ENCODE measurements at regions not wholly inside any gene's neighbourhood (a gene's known extent, or its start where the extent isn't known, plus 50 kb on each side); places are given as distances from the start of the nearest gene placed in this dataset.
A peak's percentile ranks its signal among the peaks of the same experiment; 100 is the strongest.

DNA sequence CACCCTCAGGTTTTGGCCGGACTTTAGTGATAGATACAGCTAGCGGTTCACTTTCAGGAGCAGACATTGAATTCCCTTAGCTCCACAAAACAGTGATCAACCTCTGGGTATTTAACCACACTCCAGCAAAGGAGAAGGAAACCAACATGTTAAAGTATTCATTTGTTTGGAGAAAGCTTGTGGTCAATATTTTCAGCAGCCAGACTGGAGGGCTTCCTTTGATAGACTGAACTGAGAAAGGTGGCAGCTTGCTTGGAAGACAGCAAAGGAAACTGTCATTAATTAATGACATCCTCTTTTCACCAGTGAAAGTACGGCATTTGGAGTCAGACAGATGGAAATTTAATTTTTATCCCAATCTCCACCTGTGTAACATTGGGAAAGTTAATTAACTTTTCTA is 289.1 kb upstream of the CLNK start:
- no peak for DNase-seq

DNA sequence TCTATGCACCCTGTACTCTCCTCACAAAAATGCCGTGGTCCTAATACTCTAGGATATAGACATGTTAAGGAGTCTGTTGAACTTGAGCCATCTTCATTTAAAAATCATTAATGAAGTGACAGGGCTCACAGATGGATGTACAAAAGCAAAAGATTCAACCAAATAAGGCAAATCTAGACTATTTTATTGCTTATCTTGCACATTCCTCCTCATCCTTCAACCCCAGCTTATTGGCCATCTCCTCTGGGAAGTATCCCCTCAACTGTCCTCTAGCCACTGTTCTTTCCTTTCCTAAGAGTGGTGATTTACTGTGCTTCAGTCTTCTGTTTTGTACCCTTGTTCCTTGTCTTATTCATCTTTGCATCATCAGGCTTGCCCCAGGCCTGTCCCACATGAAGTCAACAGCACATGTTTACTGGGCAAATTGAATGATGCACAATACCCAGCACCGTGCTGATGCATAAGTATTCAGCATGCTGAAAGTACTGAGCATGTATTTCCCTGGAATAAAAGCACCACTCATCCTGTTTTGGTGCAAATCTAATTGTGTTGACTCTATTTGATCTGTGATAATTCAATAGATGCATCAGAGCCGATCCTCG is 287.3 kb upstream of the CLNK start:
- DNase-seq, result no peak

DNA sequence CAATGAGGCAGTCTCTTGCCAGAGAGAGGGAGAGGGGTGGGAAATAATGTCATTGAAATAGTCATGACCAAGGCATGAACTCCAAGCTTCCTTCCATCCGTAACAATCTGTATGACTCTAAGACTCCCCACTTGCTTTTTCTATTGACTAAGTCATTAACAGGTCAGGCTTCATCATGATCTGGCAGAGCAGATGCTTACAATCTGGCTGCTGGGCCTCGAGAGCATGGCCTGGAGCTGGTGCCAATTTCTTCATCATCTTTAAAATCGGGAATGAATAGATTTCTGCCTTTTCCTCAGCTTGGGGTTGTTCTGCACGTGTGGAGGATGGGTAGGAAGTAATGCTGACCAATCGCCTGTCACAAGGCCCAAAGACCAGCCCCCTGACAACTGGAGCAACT is 280.6 kb upstream of the CLNK start:
- DNase-seq, result no peak

DNA sequence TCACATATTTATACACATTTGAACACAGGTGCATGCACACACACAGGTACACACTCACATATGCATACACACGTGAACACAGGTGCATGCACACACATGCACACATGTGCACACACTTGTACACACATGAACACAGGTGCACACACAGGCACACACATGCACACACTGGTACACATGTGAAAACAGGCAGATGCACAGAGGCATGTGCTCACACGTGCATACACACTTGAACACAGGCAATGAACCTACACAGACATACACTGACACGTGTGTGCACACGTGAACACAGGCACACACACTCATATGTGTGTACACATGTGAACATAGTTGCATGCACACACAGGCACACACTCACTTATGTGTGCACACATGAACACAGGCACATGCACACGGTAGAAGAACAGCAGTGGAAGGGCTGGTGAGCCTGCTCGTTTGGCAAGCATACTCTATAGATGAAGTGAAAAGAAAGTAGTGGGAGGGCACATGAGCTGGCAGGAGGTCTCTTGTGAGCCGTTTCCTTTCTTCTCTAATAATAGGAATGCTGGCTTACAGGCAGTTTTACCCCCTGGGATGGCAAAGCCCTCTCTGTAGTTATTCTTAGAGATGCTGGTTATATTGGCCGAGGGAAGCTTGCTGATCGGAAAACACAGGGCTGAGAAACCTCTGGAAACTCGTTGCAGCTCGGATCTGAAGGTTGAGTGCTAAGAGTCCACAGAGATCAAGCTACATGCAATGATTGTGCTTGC is 279.6 kb upstream of the CLNK start:
- DNase-seq, result no peak

DNA sequence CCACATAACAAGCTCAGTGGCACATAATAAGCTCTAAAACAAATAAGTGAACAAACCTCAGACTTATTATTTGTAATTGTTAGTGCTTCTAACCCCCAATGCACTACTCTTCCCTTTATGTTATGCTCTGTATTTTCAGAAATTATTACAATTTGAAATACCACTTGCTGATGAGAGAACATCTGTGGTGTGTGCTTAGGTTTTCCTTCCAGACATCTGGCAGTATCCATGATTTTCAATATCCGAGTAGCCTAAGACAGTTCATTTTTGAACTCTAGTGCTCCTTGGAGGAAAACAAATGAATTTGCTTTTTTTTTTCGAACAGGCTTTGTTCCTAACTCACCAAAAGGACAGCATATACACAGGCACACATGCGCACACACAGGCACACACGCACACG is 278.7 kb upstream of the CLNK start:
- DNase-seq, result no peak

DNA sequence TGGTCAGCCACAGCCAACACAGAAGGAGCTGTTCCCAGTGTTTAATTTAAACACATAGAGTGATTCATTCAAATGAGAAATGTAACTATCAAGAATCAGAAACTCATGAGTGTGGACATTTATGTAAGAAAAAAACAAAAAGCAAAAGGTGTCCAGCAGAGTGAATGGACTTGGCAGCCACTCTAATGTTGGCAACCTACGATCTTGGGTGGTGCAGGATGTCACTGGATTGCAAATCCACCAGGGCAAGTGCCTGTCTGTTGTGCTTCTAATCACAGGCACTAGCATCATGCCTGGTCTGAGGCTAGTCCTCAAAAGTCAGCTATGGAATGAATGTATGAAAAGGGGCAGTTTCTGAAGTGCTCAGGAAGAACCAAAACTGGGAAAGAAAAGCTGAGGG is 277.7 kb upstream of the CLNK start:
- DNase-seq, result no peak

DNA sequence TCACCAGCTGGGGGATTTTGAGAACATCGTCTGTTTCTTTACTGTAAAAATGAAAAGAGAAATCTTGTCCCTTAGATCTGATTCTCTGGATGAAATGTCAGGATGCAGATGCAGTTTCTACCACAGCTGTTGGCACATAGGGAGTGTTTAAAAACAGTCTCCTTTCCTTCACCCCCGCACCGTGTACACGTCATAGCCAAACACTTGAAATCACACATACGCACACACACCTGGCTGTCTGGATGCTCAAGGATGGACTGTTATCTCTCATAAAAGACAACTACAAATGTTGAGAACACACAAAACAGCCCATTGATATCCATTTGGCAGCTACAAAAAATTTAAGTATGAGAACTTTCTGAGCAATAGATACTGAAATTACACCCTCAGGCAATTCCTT is 275.8 kb upstream of the CLNK start:
- peak; percentile 45 for DNase-seq

DNA sequence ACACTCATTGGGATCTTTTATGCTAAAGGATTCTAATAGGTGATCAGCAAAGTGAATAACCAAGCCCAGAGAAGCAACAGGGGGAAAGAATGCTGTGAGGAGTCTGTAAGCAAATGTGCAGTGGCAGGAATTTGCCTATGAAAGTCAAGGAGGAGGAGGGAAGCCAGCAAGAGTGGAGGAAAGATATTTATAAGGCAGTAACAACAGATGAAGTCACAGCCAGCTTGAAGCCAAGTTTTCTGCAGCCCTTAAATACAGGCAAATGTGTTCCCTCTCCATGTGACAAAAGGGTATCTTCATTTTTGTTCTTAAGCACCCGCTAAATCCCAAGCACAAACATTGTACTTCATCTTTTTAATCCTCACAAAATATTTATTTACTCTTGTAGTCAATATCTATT is 275.0 kb upstream of the CLNK start:
- no peak for DNase-seq

DNA sequence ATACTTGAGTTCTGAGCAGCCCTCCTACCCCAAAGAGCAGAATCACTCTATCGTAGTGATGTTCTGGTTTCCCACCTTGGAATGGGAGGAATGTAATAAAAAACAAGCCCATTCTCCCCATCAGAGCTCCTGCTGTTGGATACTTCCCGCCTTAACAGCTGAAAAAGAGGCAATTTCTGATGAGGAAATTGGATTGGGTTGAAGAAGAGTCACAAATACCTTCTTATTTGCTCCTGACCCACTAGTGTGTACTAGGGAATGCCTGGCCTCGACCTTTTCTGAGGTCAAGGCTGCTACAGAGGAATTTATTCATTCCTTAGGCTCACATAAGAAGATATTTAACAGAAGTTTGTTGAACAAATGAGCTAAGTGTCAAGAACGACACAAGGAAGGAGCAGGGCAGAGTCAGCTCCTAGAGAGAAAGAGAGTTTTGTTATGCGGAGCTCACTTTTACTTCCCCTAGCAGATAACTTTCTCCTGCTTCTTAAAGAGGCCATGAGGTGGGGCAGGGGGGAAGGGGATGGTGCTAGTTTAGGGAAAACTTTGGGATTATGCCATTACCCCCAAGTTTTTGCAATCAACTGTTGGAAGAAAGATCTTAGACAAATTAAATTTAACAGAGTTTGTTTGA is 273.8 kb upstream of the CLNK start:
- DNase-seq, result no peak

DNA sequence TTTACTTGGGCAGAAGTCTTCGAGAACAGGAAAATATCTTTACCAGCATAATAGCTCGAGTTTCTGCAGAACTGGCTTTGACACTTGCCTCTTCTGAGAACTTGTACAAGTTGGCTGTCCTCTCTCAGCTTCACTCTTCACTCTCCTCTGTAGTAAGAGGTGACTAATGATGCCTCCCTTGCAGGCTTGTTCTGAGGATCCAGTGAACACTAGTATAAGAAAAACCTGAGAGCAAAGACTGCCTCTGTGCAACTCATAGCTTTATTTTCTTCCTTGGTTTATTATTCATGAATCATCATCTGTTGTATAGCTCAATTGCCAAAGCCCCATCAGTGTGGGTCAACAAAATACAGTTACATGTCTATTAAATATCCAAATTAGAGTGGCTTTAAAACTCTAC is 266.7 kb upstream of the CLNK start:
- DNase-seq, result no peak

DNA sequence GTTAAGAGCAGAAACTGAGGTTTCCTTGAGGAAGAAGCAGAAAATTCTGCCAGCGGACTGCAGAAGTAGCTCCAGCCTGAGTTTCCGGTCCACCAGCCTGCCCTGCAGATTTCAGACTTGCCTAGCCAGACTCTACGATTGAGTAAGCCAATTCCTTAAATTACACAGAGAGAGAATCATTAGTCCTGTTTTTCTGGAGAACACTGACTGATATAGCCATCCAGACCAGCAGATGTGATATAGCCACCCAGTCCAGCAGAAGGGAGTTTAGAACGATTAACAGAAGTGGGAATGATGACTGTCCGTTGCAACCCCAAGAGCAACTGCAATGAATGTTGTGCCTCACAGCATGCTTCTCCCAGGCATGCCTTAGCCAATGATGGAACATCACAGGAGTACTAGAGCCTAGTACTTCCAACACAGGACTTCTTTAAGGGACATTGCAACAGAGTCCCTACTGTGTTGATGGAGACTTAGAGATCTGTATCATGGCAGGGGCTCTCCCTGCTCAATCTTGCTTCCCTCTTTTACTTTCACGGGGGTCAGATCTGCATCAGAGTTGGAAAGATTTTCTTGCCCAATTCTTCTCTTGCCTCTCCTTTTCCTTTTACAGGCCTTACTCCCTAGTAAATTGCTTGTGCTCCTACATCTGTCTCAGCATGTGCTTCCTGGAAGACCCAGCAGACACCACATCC is 264.6 kb upstream of the CLNK start:
- no peak for DNase-seq

DNA sequence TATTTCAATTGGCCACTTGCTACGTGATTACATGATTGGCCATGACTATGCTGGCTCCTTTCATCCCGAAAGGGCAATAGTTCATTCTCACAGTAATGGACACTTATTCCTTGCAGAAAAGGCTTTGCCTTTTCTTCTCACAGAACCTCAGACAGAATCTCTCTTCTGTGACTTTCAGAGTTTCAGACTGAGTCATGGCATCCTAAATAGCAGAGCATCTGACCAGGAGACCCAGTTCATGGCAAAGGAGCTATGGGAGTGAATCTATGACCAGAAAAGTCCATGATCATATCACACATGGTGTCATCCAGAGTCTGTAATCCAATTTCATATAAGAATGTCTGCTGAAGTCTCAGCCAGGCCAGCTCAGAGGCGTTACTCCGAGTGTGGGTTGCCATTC is 263.3 kb upstream of the CLNK start:
- no peak for DNase-seq

DNA sequence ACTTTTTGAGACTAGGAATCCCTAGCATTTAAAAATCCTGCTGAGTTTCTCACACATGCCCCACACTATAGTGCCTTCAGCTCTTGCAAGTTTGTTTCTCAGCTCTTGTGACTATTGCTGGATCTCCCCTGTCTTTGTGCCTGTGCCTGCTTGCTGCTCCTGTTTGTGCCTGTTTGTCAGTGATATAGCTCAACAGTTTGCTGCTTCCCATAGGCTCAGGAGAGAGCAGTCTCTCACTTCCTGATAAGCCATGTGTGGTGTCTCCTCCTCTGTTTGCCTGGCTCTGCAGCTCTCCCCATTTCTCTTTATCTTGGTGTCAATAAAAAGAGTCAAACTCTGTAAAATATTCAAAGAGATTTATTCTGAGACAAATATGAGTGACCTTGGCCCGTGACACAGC is 259.8 kb upstream of the CLNK start:
- DNase-seq, result no peak

DNA sequence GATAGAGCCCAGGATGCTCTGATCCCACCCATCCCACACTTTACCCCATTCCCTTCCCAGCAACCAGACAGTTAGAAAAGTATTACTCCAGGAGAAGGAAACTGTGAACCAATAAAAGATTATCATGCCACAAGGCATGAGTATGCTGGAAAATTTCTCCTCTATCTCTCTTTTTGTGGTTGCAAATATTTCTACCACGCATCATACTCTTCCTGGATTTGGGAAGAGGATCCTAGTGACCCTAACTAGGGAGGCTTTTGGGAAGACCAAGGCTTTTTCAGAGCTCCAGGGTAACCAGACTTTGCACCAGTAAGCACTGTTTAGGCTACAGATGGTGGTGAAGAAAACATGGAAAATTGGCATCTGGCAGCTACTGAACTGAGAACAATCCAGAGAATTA is 257.6 kb upstream of the CLNK start:
- no peak for DNase-seq

DNA sequence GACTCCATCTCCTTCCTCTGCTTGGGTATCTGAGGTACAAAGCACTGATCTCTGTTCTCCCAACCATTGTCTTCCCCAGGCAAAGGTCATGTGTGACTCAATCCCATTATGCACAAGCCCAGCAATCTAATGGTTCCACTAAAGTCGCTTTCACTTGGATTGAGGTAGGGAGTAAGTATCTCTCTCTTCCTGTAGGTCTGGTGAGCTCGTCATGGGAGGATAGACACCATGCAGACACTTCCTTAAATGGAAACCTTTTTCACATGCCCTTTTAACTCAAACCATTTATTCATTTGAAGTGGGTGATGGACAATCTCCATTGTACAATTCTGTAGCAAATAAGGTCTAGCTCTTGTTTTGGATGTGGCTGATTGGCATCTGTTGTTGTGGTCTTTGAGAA is 245.2 kb upstream of the CLNK start:
- DNase-seq, result no peak

DNA sequence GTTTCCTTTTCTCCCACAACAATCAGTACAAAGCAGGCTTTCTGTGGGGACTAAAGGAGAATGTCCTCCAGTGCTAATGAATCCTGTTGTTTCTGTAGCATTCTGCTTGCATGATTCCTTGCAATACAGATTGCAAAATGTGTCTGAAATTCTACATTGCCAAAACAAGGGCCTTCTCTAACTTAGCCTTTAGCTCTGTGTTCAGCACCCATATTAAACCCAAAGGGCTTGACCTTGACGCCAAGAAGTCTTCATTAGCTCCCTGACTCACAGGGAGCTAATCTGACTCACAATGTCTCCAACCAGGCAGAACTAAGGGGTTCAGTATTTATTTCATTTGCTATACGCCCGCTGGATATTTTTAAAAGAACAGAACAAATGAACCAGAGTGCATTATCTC is 241.4 kb upstream of the CLNK start:
- DNase-seq, result no peak

DNA sequence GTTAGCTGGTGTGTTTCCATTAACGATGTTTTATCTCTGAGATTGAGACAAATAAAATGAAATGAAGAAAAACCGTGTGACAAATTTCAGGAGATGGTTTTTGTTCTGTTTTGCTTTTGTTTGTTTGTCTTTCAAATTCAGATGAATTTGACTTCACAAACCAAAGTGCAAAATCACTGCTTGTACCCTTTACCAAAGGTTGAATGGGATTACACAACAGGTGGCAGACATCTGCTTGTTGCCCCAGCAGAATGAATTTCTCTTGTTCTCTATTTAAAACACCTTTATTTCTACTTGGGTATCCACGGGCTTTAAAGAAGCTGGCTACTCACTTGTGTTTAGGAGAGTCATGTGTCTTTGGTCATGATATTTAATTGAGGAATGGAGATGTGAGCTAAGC is 239.7 kb upstream of the CLNK start:
- DNase-seq, result no peak

DNA sequence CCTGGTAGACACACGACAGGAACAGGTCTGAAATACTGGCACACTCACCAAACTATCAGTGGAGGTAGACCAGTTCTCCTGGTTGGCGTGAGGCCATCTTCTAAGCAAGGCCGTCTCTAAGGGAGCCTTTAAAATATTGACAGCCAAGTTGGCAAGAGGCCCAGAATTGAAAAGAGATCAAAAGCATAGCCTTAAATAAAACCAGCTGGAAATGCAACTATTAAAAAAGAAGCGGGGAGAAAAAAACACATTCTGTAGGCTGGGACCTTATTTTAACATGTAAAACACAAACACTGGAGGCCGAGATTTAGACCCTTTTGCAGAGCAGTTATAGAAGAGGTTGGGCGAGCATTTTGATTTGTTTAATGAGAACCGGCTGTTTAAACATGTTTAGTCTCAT is 233.0 kb upstream of the CLNK start:
- DNase-seq, result peak; percentile 62

DNA sequence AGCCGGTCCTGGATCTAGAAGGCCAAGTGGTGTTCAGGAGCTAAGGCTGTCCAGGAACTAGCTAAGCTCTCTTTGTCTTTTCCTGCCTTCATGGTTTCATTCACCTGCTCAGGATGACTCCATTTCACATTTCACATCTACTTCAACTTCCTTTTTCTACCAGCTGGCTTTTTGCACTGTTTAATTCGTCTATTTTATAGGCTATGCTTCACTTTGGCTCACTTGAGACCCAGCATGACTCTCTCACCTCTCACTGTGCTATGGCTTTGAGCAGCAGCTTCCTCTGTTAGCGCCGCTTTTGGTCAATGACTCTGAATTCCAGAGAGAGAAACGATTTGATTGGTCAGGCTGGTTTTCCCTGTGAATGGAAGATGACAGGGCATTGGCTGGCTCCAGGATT is 213.5 kb upstream of the CLNK start:
- DNase-seq, result no peak

DNA sequence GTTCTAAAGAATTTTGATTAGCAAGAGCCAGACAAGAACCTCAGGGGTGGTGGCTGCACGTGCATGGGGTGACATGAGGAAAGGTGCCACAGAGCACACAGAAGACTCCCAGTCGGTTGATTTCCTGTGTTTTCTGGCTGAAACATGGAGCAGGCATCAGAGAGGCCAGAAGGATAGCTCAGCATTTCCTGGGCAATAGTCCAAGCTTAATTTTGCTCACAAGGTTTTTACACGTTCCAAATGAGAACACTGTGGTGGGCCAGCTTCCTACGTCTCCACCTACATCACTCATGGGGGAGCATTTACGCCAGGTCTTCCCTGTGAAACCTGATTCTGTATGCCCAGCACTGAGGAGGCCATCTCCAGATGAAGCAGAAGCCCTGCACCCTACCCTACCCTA is 212.5 kb upstream of the CLNK start:
- DNase-seq, result no peak

DNA sequence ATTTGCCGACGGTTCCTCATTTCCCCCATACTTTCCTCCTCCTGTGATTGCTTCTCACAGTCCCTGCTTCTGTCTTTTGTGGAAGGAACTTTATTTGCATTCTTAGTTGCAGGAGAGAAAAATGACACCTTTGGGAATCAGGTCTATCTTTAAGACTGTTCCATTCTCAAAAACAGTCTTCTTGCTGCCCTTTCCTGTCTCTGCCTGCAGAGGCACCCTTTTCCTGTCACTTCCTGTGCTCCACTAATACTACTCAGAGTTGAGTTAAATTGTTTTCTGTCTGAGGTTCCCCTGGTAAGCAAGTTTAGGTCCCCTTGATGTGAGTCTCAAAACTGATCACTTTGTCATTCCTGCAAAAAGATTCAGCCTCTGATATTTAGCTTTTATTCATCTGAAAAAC is 208.8 kb upstream of the CLNK start:
- no peak for DNase-seq

DNA sequence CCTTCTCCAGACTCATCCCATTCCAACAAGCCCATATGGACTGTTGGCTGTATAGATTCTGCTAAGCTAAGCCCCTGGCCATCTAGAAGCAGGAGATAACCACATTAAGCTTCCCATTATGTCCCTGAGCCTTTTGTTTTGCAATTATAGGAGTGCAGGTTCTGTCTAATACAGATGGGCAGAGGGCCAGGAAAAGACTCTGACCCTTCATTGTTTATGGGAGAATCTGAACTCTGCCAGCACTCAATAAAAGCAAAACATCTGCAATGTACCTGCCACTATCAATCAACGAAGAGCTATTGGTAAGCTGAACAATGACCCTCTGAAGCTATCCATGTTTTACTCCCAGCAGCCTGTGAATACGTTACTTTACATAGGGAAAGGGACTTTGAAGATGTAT is 207.3 kb upstream of the CLNK start:
- no peak for DNase-seq

DNA sequence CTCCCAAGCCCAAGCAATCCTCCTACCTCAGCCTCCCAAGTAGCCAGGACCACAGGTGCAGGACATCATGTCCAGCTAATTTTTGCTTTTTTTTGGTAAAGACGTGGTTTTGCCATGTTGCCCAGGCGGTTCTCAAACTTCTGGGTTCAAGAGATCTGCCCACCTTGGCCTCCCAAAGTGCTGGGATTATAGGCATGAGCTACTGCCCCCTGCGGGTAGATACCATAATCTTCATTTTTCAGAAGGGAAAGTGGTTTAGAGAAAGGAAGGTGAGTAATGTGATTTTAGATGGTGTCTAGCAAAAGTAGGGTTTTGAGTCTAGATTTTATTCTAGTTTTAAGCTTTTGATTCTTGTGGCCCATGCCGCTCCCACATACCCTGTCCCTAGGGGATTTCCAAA is 205.3 kb upstream of the CLNK start:
- DNase-seq, result no peak

DNA sequence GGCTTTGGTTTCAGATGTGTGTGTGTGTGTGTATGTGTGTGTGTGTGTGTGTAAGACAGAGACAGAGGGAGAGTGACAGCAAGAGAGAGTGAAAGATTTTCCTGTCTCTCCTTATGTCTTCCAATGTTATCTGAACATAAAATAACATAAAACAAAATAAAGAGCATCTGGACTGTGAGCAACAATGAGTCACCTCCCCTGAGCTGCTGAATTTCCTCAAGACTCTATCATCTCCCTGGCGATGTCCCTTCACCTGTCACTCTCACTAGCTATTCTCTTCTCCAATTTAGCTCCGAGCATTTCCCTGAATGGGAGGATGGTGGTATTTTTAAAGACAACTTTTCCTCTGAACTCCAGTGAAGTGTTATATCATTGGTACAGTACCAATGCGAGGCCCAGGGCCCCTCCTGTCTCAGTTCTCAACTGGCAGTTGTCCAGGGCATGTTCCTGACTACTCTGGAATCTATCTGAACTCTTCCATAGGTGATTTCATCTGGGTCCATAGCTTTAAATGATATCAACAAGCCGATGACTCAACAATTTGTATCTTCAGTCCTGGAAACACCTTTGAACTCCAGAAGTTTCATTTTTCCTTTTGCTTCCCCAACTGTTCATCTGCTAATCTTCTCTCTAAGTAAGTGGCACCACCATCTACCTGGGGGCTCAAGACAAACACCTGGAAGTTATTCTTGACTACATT is 195.0 kb upstream of the CLNK start:
- DNase-seq, result no peak
